HCT116 (cell line): ENCODE measurements at regions not wholly inside any gene's neighbourhood (a gene's known extent, or its start where the extent isn't known, plus 50 kb on each side); places are given as distances from the start of the nearest gene placed in this dataset.

Experiments used
- ATAC-seq: fragments of 200-7000 bp; cut with Tn5 transposase; 2 replicates; pipeline ENCODE4 v1.9.1; 2020; ENCODE audit warnings: mild to moderate bottlenecking, moderate library complexity
- BruUV-seq: library from RNA; stranded (reverse); fragments of 400-500 nt; replicated peaks from 2 replicates; lab custom pipeline; 2021; lab: Mats Ljungman, UMichigan
- CTCF ChIA-PET: fragments of 300-600 bp; sonication (Branson Sonifier 250); formaldehyde crosslinking; loops from one replicate; lab custom pipeline; 2021; ENCODE audit warnings: antibody characterized with exemption; lab: Charles Lee
- POLR2A ChIA-PET: fragments of 300-600, 350-600 bp; sonication (Branson Sonifier 250); formaldehyde crosslinking; loops from one replicate; lab custom pipeline; 2021; ENCODE audit warnings: antibody characterized with exemption; lab: Charles Lee
- RAD21 ChIA-PET, 2 experiments: fragments of 300-600 bp; sonication (Branson Sonifier 250); formaldehyde crosslinking; loops; one replicate each; lab custom pipeline; 2023; ENCODE audit warnings: low total read pairs in 2 of 2; ENCODE audit not compliant: uncharacterized antibody in 2 of 2, unreplicated experiment in 2 of 2, low non-redundant PET in 1 of 2; lab: Charles Lee
- DNase-seq: peaks from one replicate; pipeline ENCODE4 v3.0.0-alpha.2; 2010; ENCODE audit warnings: low read depth, low spot score
- H2AFZ ChIP-seq: fragments of 200-600 bp; shearing (Covaris generic), sonication (generic); 2 replicates; pipeline ENCODE4 v1.6.1; 2017; ENCODE audit warnings: low read depth, mixed run types, mixed read lengths, antibody characterized with exemption, low read length; ENCODE audit not compliant: poor library complexity, severe bottlenecking
- H3K27ac ChIP-seq: 2 replicates; pipeline ENCODE4 v1.5.1; 2012; ENCODE audit warnings: low read depth, low read length
- H3K27me3 ChIP-seq: fragments of 200-600 bp; sonication (generic); 2 replicates; pipeline ENCODE4 v1.6.1; 2016; ENCODE audit warnings: mixed run types, low read length, mixed read lengths; ENCODE audit not compliant: insufficient read depth
- H3K36me3 ChIP-seq, 2 experiments: fragments of 200-500 bp in 1 of 2; fragments of 200-600 bp in 1 of 2; sonication (Bioruptor generic) in 1 of 2; sonication (generic) in 1 of 2; 2 replicates each; pipeline versions ENCODE4 v1.5.1 to v1.6.1; 2014 to 2016; ENCODE audit warnings: low read length in 2 of 2, inconsistent platforms in 1 of 2, mixed read lengths in 1 of 2, mixed run types in 1 of 2; ENCODE audit not compliant: insufficient read depth in 2 of 2, control insufficient read depth in 1 of 2
- H3K4me1 ChIP-seq, 2 experiments: fragments of 200-600 bp in 1 of 2; sonication (generic) in 1 of 2; 2 replicates each; pipeline versions ENCODE4 v1.5.1 to v1.6.1; 2012 to 2017; ENCODE audit warnings: low read length in 2 of 2, inconsistent platforms in 1 of 2, mild to moderate bottlenecking in 1 of 2, mixed read lengths in 1 of 2, mixed run types in 1 of 2, moderate library complexity in 1 of 2; ENCODE audit not compliant: insufficient read depth in 2 of 2, control insufficient read depth in 1 of 2
- H3K4me2 ChIP-seq: fragments of 200-600 bp; sonication (generic); 2 replicates; pipeline ENCODE4 v1.6.1; 2017; ENCODE audit warnings: mixed run types, low read length, mixed read lengths
- H3K4me3 ChIP-seq, 2 experiments: fragments of 200-600 bp in 1 of 2; sonication (generic) in 1 of 2; replicated peaks in 1 of 2; 2 replicates each; pipeline ENCODE4 v1.5.1; 2011 to 2016; ENCODE audit warnings: low read length in 2 of 2, control low read depth in 1 of 2, low read depth in 1 of 2, mild to moderate bottlenecking in 1 of 2, mixed read lengths in 1 of 2, mixed run types in 1 of 2
- H3K79me2 ChIP-seq: fragments of 200-600 bp; sonication (generic); 2 replicates; pipeline ENCODE4 v1.6.1; 2017; ENCODE audit warnings: mild to moderate bottlenecking, mixed run types, low read length, moderate library complexity, mixed read lengths; ENCODE audit not compliant: insufficient read depth
- H3K9ac ChIP-seq: fragments of 200-600 bp; sonication (generic); 2 replicates; pipeline ENCODE4 v1.6.1; 2016; ENCODE audit warnings: low read length, mixed read lengths
- H3K9me2 ChIP-seq: fragments of 200-600 bp; sonication (generic), shearing (Covaris generic); 2 replicates; pipeline ENCODE4 v1.6.1; 2017; ENCODE audit warnings: mixed run types, mild to moderate bottlenecking, moderate library complexity; ENCODE audit not compliant: insufficient read depth
- H3K9me3 ChIP-seq, 2 experiments: fragments of 200-500 bp in 1 of 2; fragments of 200-600 bp in 1 of 2; sonication (Bioruptor generic) in 1 of 2; sonication (generic) in 1 of 2; 2 replicates each; pipeline ENCODE4 v1.6.1; 2014 to 2017; ENCODE audit warnings: low read length in 2 of 2, mixed read lengths in 2 of 2, inconsistent platforms in 1 of 2, low read depth in 1 of 2, mild to moderate bottlenecking in 1 of 2, mixed run types in 1 of 2, moderate library complexity in 1 of 2; ENCODE audit not compliant: control insufficient read depth in 1 of 2, insufficient read depth in 1 of 2
- H4K20me1 ChIP-seq: fragments of 200-600 bp; sonication (generic), shearing (Covaris generic); 2 replicates; pipeline ENCODE4 v1.6.1; 2017; ENCODE audit warnings: mixed run types, mild to moderate bottlenecking, moderate library complexity; ENCODE audit not compliant: insufficient read depth
- CBX3 ChIP-seq: IDR thresholded peaks from 2 replicates; pipeline ENCODE4 v1.6.1; 2012; ENCODE audit warnings: low read depth
- EZH2 ChIP-seq: fragments of 200-600 bp; sonication (generic); IDR thresholded peaks from 2 replicates; pipeline ENCODE4 v1.6.1; 2017; ENCODE audit warnings: antibody characterized with exemption, mixed run types
- EZH2phosphoT487 ChIP-seq: fragments of 200-600 bp; IDR thresholded peaks from 2 replicates; pipeline ENCODE4 v1.6.1; 2018; ENCODE audit warnings: antibody characterized with exemption, borderline replicate concordance
- FOSL1 ChIP-seq: IDR thresholded peaks from 2 replicates; pipeline ENCODE4 v1.6.1; 2012; ENCODE audit warnings: low read depth
- JUND ChIP-seq: IDR thresholded peaks from 2 replicates; pipeline ENCODE4 v1.6.1; 2012
- SIN3A ChIP-seq: IDR thresholded peaks from 2 replicates; pipeline ENCODE4 v1.6.1; 2012; ENCODE audit warnings: low read depth
- SP1 ChIP-seq: IDR thresholded peaks from 2 replicates; pipeline ENCODE4 v1.6.1; 2012; ENCODE audit warnings: low read depth
- SRF ChIP-seq: IDR thresholded peaks from 2 replicates; pipeline ENCODE4 v1.6.1; 2012; ENCODE audit warnings: low read depth
- TCF7L2 ChIP-seq: IDR thresholded peaks from 2 replicates; pipeline ENCODE4 v1.7.0; 2011; ENCODE audit warnings: borderline replicate concordance, inconsistent platforms; ENCODE audit not compliant: insufficient read depth, insufficient read length; ENCODE audit errors: extremely low read depth
- ZNF274 ChIP-seq: fragments of 200-500 bp; sonication (Bioruptor generic); IDR thresholded peaks from 2 replicates; pipeline ENCODE4 v1.6.1; 2014; ENCODE audit warnings: mild to moderate bottlenecking, low read depth, low read length, inconsistent platforms
- intact Hi-C: fragments of 100-400 bp; cut with micrococcal nuclease; formaldehyde crosslinking; loops from 2 replicates; pipeline ENCODE4 v1.10.0; 2022
- TF ChIP-seq, protein P1 (sequence below): IDR thresholded peaks from 2 replicates; pipeline ENCODE4 v1.6.1; 2012; ENCODE audit warnings: low read depth
- TF ChIP-seq, protein P2 (sequence below), 3 experiments: fragments of 200-600 bp in 1 of 3; sonication (generic) in 1 of 3; IDR thresholded peaks in 2 of 3; conservative IDR thresholded peaks in 1 of 3; 2 replicates each; pipeline ENCODE4 v1.5.1; 2012 to 2017; ENCODE audit warnings: low read depth in 2 of 3, low read length in 2 of 3, antibody characterized with exemption in 1 of 3, borderline replicate concordance in 1 of 3, control low read depth in 1 of 3, mild to moderate bottlenecking in 1 of 3, mixed read lengths in 1 of 3, mixed run types in 1 of 3, moderate library complexity in 1 of 3; ENCODE audit not compliant: insufficient read depth in 1 of 3

DNA sequence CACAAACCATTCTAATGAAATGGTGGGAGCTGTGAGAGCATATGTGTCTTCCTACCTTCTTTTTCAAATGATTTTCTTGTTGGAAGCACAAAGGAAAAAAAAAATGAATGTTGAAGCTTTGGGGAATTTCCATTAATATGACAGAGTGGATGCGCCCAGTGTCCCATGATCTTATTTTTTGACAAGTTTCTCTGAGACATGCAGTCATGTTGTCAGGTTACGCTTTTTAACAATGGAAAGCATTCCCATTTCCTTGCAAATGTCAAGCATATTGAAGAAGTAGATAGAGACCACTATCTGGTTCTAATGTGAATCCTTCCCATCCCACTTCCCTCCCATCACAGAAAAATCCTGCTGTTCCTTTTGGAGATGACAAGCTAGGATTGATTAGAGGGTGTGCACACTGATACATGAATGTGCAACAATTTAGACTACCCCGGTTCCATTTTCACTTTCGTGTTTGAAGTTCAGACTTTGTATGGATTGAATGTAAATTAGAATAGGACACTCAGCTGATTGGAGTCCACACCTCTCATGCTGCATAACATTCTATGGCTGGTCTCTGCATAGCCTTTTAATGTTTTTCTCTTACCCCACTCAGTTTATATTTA lies 919.4 kb downstream of the TLE4 start (continued):
- TF ChIP-seq, protein P1, sequence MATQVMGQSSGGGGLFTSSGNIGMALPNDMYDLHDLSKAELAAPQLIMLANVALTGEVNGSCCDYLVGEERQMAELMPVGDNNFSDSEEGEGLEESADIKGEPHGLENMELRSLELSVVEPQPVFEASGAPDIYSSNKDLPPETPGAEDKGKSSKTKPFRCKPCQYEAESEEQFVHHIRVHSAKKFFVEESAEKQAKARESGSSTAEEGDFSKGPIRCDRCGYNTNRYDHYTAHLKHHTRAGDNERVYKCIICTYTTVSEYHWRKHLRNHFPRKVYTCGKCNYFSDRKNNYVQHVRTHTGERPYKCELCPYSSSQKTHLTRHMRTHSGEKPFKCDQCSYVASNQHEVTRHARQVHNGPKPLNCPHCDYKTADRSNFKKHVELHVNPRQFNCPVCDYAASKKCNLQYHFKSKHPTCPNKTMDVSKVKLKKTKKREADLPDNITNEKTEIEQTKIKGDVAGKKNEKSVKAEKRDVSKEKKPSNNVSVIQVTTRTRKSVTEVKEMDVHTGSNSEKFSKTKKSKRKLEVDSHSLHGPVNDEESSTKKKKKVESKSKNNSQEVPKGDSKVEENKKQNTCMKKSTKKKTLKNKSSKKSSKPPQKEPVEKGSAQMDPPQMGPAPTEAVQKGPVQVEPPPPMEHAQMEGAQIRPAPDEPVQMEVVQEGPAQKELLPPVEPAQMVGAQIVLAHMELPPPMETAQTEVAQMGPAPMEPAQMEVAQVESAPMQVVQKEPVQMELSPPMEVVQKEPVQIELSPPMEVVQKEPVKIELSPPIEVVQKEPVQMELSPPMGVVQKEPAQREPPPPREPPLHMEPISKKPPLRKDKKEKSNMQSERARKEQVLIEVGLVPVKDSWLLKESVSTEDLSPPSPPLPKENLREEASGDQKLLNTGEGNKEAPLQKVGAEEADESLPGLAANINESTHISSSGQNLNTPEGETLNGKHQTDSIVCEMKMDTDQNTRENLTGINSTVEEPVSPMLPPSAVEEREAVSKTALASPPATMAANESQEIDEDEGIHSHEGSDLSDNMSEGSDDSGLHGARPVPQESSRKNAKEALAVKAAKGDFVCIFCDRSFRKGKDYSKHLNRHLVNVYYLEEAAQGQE, result no peak
- TF ChIP-seq, protein P2, sequence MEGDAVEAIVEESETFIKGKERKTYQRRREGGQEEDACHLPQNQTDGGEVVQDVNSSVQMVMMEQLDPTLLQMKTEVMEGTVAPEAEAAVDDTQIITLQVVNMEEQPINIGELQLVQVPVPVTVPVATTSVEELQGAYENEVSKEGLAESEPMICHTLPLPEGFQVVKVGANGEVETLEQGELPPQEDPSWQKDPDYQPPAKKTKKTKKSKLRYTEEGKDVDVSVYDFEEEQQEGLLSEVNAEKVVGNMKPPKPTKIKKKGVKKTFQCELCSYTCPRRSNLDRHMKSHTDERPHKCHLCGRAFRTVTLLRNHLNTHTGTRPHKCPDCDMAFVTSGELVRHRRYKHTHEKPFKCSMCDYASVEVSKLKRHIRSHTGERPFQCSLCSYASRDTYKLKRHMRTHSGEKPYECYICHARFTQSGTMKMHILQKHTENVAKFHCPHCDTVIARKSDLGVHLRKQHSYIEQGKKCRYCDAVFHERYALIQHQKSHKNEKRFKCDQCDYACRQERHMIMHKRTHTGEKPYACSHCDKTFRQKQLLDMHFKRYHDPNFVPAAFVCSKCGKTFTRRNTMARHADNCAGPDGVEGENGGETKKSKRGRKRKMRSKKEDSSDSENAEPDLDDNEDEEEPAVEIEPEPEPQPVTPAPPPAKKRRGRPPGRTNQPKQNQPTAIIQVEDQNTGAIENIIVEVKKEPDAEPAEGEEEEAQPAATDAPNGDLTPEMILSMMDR (IDR thresholded peaks at IDR 0.05 in 2 of 3, conservative IDR thresholded peaks at IDR 0.05 in 1 of 3; ENCODE audit: borderline replicate concordance in 1 of 3, insufficient read depth in 1 of 3, low read depth in 2 of 3, low read length in 2 of 3), result no peak
- TF ChIP-seq SRF, result no peak
- TF ChIP-seq EZH2, result no peak
- no peak for TF ChIP-seq CBX3
- no peak for TF ChIP-seq SIN3A
- no peak for TF ChIP-seq FOSL1
- no peak for TF ChIP-seq ZNF274

DNA sequence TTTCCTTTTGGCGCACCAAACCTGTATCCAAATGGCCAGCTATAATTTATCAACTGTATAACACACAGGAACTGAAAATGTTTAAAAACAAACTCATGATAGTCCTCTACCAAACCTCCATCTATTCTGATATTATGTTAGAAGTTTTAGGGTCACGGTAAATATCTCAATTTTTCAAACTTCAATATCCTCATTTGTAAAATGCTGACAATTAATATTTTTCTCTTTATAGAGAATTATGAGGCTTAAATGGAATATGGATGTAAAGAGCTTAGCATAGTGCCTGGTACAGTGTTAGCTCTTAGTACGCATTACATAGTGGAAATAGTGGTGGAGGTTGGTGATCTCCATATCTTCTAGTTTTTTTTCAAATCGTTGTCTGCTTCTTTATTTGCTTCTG lies 917.6 kb downstream of the TLE4 start:
- no peak overlapping the region for H3K4me2 ChIP-seq
- H3K9me3 ChIP-seq, result peaks cover 13 to 26% of the 10 kb centered on the region in 2 experiments; a peak in 2 of 4 replicates
- no peaks in the 10 kb centered on the region for H3K9me2 ChIP-seq
- H3K9ac ChIP-seq, result no peak overlapping the region
- no peaks in the 10 kb centered on the region for H3K36me3 ChIP-seq
- intact Hi-C loops, result no loop called here
- POLR2A ChIA-PET, result no interaction called here
- no peak for ATAC-seq
- DNase-seq, result no peak
- CTCF ChIA-PET, result no interaction called here
- BruUV-seq, result no TSS peak
- RAD21 ChIA-PET, result no interaction called here
- H3K4me1 ChIP-seq, result no peaks in the 10 kb centered on the region
- no peaks in the 10 kb centered on the region for H4K20me1 ChIP-seq
- no peaks in the 10 kb centered on the region for H3K27me3 ChIP-seq
- no peak overlapping the region for H3K27ac ChIP-seq
- no peaks in the 10 kb centered on the region for H3K79me2 ChIP-seq
- no peak overlapping the region for H2AFZ ChIP-seq
- no peak overlapping the region for H3K4me3 ChIP-seq
- no peak for TF ChIP-seq SP1
- no peak for TF ChIP-seq EZH2phosphoT487
- TF ChIP-seq EZH2, result no peak
- no peak for TF ChIP-seq CBX3
- no peak for TF ChIP-seq JUND
- TF ChIP-seq SIN3A, result no peak
- no peak for TF ChIP-seq ZNF274
- TF ChIP-seq SRF, result no peak
- TF ChIP-seq, protein P1, result no peak
- TF ChIP-seq FOSL1, result no peak
- TF ChIP-seq TCF7L2, result no peak
